GM18858 (cell line): ENCODE measurements at regions not wholly inside any gene's neighbourhood (a gene's known extent, or its start where the extent isn't known, plus 50 kb on each side); places are given as distances from the start of the nearest gene placed in this dataset.

ENCODE experiments used
- ATAC-seq: cut with Tn5 transposase; IDR thresholded peaks from one replicate; pipeline ENCODE4 v1.9.1; 2021; ENCODE audit not compliant: unreplicated experiment

- no peak for ATAC-seq
Observed at GRCh38 chr22:48900626-48901025, 927.0 kb downstream of the BRD1 start.

- ATAC-seq: no peak
Observed at GRCh38 chr22:48900327-48900597, 927.4 kb downstream of the BRD1 start.

- ATAC-seq: no peak
Observed at GRCh38 chr22:48899523-48900326, 927.9 kb downstream of the BRD1 start.

GRCh38 chr22:48898524-48899250, 929.0 kb downstream of the BRD1 start:
- no peak for ATAC-seq

- no peak for ATAC-seq
Observed at GRCh38 chr22:48897645-48898370, 929.9 kb downstream of the BRD1 start.

GRCh38 chr22:48896766-48897644, 930.7 kb downstream of the BRD1 start:
- ATAC-seq: no peak

- no peak for ATAC-seq
Observed at GRCh38 chr22:48895831-48896765, 931.6 kb downstream of the BRD1 start.

GRCh38 chr22:48895336-48895735, 932.3 kb downstream of the BRD1 start:
- no peak for ATAC-seq

- ATAC-seq: no peak
Observed at GRCh38 chr22:48894804-48895250, 932.8 kb downstream of the BRD1 start.

GRCh38 chr22:48894064-48894671, 933.5 kb downstream of the BRD1 start:
- ATAC-seq: no peak

GRCh38 chr22:48893288-48894063, 934.2 kb downstream of the BRD1 start:
- no peak for ATAC-seq

GRCh38 chr22:48892578-48893287, 934.9 kb downstream of the BRD1 start:
- no peak for ATAC-seq

- ATAC-seq: no peak
Observed at GRCh38 chr22:48891688-48892577, 935.7 kb downstream of the BRD1 start.

- ATAC-seq: no peak
Observed at GRCh38 chr22:48890693-48891554, 936.7 kb downstream of the BRD1 start.

GRCh38 chr22:48889887-48890692, 937.6 kb downstream of the BRD1 start:
- no peak for ATAC-seq
